ENCODE measurements at regions not wholly inside any gene's neighbourhood (a gene's known extent, or its start where the extent isn't known, plus 50 kb on each side); places are given as distances from the start of the nearest gene placed in this dataset.

GRCh38 chr1:58931024-58931423 lies 147.2 kb upstream of the JUN start:
- no peak overlapping the region for H3K9ac ChIP-seq (replicated peaks in 1 of 4; ENCODE audit: extremely low read depth in 1 of 4, low read depth in 3 of 4, low read length in 3 of 4)
- H2BK5ac ChIP-seq (ENCODE audit: low read depth, low read length): no peak overlapping the region
- no peak overlapping the region for H2AK5ac ChIP-seq (ENCODE audit: low read depth, low read length)
- H2BK12ac ChIP-seq (ENCODE audit: low read depth, low read length): no peak overlapping the region
- no peak for DNase-seq (ENCODE audit: low read depth in 1 of 2, low spot score in 2 of 2)
- 54% methylated on average over 2 of the region's 2 CpGs; no CpG with 5 or more reads in 1 of the 2 experiments for WGBS, 2 experiments (ENCODE audit: extremely low coverage in 1 of 2, insufficient coverage in 1 of 2, insufficient read length in 1 of 2, insufficient replicate concordance in 2 of 2, low coverage in 1 of 2, low lambda C conversion rate in 2 of 2, missing lambda C conversion rate in 1 of 2)
- ChIA-PET CTCF (ENCODE audit: partially characterized antibody) (interaction anchor here (1.0 kb wide), 2 partner anchors 217 to 768 kb away, joined by 3 read pairs; no protein-coding TSS in a partner anchor), POLR2A (ENCODE audit: partially characterized antibody) (no interaction called here)
- no peak overlapping the region for H2BK15ac ChIP-seq (ENCODE audit: low read length)
- no peak overlapping the region for H2BK120ac ChIP-seq (replicated peaks; ENCODE audit: low read depth, low read length)
- no peak overlapping the region for H3K4ac ChIP-seq (replicated peaks; ENCODE audit: insufficient read length, low read depth, low read length)
- H3K56ac ChIP-seq (replicated peaks; ENCODE audit: insufficient read length, low read depth, low read length): no peak overlapping the region
- no peak overlapping the region for H3K18ac ChIP-seq (ENCODE audit: extremely low read depth, low read length)
- no peak overlapping the region for H3K4me2 ChIP-seq (ENCODE audit: insufficient read depth in 1 of 2, low read depth in 2 of 2, low read length in 2 of 2)
- H2AFZ ChIP-seq (ENCODE audit: low read length): no peak overlapping the region
- H3K27me3 ChIP-seq (replicated peaks in 1 of 4; ENCODE audit: control insufficient read depth in 3 of 4, extremely low read depth in 1 of 4, insufficient read depth in 3 of 4, low read length in 3 of 4): no peaks in the 10 kb centered on the region
- no peak for TF ChIP-seq SP4 (IDR thresholded peaks at IDR 0.05; ENCODE audit: low read length)
- no peak for TF ChIP-seq KDM1A (IDR thresholded peaks at IDR 0.05; ENCODE audit: borderline replicate concordance, low read length)
- no peak for TF ChIP-seq TAF1 (IDR thresholded peaks at IDR 0.05; ENCODE audit: low read depth, low read length)
- TF ChIP-seq TCF12 (IDR thresholded peaks at IDR 0.05; ENCODE audit: low read depth, low read length): no peak
- no peak for TF ChIP-seq GTF2F1 (IDR thresholded peaks at IDR 0.05; ENCODE audit: borderline replicate concordance, low read depth, low read length)
- no peak for TF ChIP-seq E2F6 (IDR thresholded peaks at IDR 0.05)
- TF ChIP-seq ATF3 (IDR thresholded peaks at IDR 0.05; ENCODE audit: insufficient read depth, low read depth, low read length): no peak
- TF ChIP-seq RAD21 (IDR thresholded peaks at IDR 0.05 in 1 of 2, conservative IDR thresholded peaks at IDR 0.05 in 1 of 2; ENCODE audit: low read depth in 2 of 2, low read length in 2 of 2): no peak
- no peak for TF ChIP-seq HDAC2 (IDR thresholded peaks at IDR 0.05; ENCODE audit: borderline replicate concordance in 1 of 2, low read depth in 2 of 2, low read length in 2 of 2)
- TF ChIP-seq HDAC6 (IDR thresholded peaks at IDR 0.05; ENCODE audit: low read depth, low read length): no peak
- H4K5ac ChIP-seq (ENCODE audit: insufficient read length, low read depth, low read length): no peak overlapping the region
- H3K79me2 ChIP-seq (ENCODE audit: control insufficient read depth in 1 of 2, insufficient read depth in 2 of 2, low read length in 2 of 2): no peaks in the 10 kb centered on the region
- H3K23ac ChIP-seq (ENCODE audit: insufficient read length): no peak overlapping the region
- no peak overlapping the region for H2BK20ac ChIP-seq (ENCODE audit: low read length)
- H3K79me1 ChIP-seq (ENCODE audit: low read depth, low read length): no peaks in the 10 kb centered on the region
- no peak overlapping the region for H3K27ac ChIP-seq (ENCODE audit: low read depth, low read length)
- H3K9me3 ChIP-seq (ENCODE audit: insufficient read depth in 2 of 2, low read depth in 1 of 2, low read length in 1 of 2): no peaks in the 10 kb centered on the region
- no peak for FAIRE-seq
- H4K20me1 ChIP-seq (replicated peaks in 1 of 2; ENCODE audit: control insufficient read depth in 1 of 2, insufficient read depth in 2 of 2, low read length in 2 of 2): no peaks in the 10 kb centered on the region
- no peaks in the 10 kb centered on the region for H3K23me2 ChIP-seq (ENCODE audit: low read depth, low read length)
- no peak overlapping the region for H4K91ac ChIP-seq (replicated peaks; ENCODE audit: insufficient read length, low read length)
- no peak overlapping the region for H3K4me3 ChIP-seq (ENCODE audit: extremely low read depth in 1 of 4, insufficient read depth in 2 of 4, low read depth in 3 of 4, low read length in 4 of 4)
- no peak overlapping the region for H3K14ac ChIP-seq (ENCODE audit: insufficient read length)
- H3K36me3 ChIP-seq (ENCODE audit: control insufficient read depth in 2 of 4, insufficient read depth in 4 of 4, low read length in 3 of 4): no peaks in the 10 kb centered on the region
- no peak overlapping the region for H4K8ac ChIP-seq (ENCODE audit: extremely low read depth, insufficient read depth, low read length)
- peaks cover 0 to 2% (median 0%) of the 10 kb centered on the region in 4 experiments; a peak in 1 of 7 replicates for H3K4me1 ChIP-seq (replicated peaks in 1 of 4; ENCODE audit: control insufficient read depth in 3 of 4, insufficient read depth in 4 of 4, low read length in 3 of 4)

All from H1 (cell line).